A549 (cell line): ENCODE measurements at regions not wholly inside any gene's neighbourhood (a gene's known extent, or its start where the extent isn't known, plus 50 kb on each side); places are given as distances from the start of the nearest gene placed in this dataset.

Source experiments
- POLR2A ChIP-seq: IDR thresholded peaks from 2 replicates; pipeline ENCODE4 v1.6.1; 2012; ENCODE audit warnings: mild to moderate bottlenecking, low read length
- TF ChIP-seq, protein P1 (sequence below): fragments of >200 bp; sonication (Bioruptor Twin); formaldehyde crosslinking; IDR thresholded peaks from 3 replicates; pipeline ENCODE4 v1.5.1; 2016

DNA sequence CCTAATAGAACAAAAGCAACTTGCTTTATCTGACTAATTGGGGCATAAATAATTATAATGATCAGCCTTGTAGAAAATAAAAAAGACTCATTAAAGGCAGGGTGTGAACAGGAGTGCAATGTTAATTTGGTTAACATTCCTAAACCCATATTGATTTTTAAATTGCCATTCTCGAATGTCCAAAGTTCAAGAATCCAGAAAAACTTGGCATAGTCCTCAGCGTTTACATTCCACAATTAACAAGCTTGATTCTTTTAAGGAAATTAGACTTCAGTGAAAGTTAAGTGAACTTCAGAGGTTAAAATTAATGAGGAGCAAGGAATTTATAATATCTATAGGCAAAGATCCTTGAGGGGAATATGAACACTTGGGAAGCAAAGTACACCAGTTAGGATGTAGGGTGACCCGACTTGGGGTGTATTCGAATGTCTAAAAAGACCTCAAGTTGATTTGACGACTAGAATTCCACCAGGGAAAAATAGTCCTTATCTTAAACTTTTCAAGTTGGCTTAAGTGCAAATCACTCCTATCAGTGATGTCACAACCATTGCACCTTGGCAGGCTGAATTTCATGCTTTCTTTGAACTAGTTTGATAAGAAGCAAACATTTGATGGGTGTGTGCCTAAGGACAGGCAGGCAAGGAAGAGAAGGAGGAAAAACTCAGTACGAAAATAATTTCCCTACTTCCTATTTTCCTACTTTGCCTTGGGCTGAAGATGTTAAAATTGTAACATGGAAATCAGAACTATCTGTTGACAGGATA lies 830.4 kb upstream of the COBL start:
- TF ChIP-seq, protein P1, sequence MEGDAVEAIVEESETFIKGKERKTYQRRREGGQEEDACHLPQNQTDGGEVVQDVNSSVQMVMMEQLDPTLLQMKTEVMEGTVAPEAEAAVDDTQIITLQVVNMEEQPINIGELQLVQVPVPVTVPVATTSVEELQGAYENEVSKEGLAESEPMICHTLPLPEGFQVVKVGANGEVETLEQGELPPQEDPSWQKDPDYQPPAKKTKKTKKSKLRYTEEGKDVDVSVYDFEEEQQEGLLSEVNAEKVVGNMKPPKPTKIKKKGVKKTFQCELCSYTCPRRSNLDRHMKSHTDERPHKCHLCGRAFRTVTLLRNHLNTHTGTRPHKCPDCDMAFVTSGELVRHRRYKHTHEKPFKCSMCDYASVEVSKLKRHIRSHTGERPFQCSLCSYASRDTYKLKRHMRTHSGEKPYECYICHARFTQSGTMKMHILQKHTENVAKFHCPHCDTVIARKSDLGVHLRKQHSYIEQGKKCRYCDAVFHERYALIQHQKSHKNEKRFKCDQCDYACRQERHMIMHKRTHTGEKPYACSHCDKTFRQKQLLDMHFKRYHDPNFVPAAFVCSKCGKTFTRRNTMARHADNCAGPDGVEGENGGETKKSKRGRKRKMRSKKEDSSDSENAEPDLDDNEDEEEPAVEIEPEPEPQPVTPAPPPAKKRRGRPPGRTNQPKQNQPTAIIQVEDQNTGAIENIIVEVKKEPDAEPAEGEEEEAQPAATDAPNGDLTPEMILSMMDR = no peak
- TF ChIP-seq POLR2A = no peak
